Endodermal cell (in vitro differentiated cells): ENCODE measurements at regions not wholly inside any gene's neighbourhood (a gene's known extent, or its start where the extent isn't known, plus 50 kb on each side); places are given as distances from the start of the nearest gene placed in this dataset.

Experiments used
- DNase-seq: peaks from one replicate; pipeline ENCODE4 v3.0.0-alpha.2; 2017
- H3K27ac ChIP-seq: 2 replicates; pipeline ENCODE4 v1.5.1; 2013; ENCODE audit warnings: mild to moderate bottlenecking, low read depth, low read length, moderate library complexity
- H3K27me3 ChIP-seq: 2 replicates; pipeline ENCODE4 v1.6.1; 2013; ENCODE audit warnings: mild to moderate bottlenecking, low read length, moderate library complexity; ENCODE audit not compliant: insufficient read depth, control insufficient read depth, poor library complexity, severe bottlenecking
- H3K36me3 ChIP-seq: 2 replicates; pipeline ENCODE4 v1.7.0; 2013; ENCODE audit warnings: mild to moderate bottlenecking, low read length, moderate library complexity; ENCODE audit not compliant: control insufficient read depth, insufficient read depth
- H3K4me1 ChIP-seq: one replicate; pipeline ENCODE4 v1.7.0; 2013; ENCODE audit warnings: low read length; ENCODE audit not compliant: control insufficient read depth, insufficient read depth
- H3K4me3 ChIP-seq: 2 replicates; pipeline ENCODE4 v1.5.1; 2013; ENCODE audit warnings: mild to moderate bottlenecking, low read length, moderate library complexity
- H3K9ac ChIP-seq: 2 replicates; pipeline ENCODE4 v1.6.1; 2013; ENCODE audit warnings: mild to moderate bottlenecking, low read length, moderate library complexity; ENCODE audit not compliant: poor library complexity, severe bottlenecking; ENCODE audit errors: extremely low read depth
- H3K9me3 ChIP-seq: 2 replicates; pipeline ENCODE4 v1.6.1; 2013; ENCODE audit warnings: mild to moderate bottlenecking, low read length, moderate library complexity; ENCODE audit not compliant: control insufficient read depth
- H3K27ac Mint-ChIP-seq: 2 replicates; pipeline ENCODE4 v1.8.0; 2020; ENCODE audit warnings: mixed read lengths
- H3K27me3 Mint-ChIP-seq: 2 replicates; pipeline ENCODE4 v1.8.0; 2021; ENCODE audit warnings: mild to moderate bottlenecking, mixed read lengths; ENCODE audit not compliant: insufficient read depth
- H3K36me3 Mint-ChIP-seq: 2 replicates; pipeline ENCODE4 v1.8.0; 2020; ENCODE audit warnings: low read depth, mixed read lengths
- H3K4me1 Mint-ChIP-seq: 2 replicates; pipeline ENCODE4 v1.8.0; 2020; ENCODE audit warnings: mixed read lengths
- H3K4me3 Mint-ChIP-seq: 2 replicates; pipeline ENCODE4 v1.8.0; 2020; ENCODE audit warnings: mild to moderate bottlenecking, moderate library complexity, mixed read lengths
- H3K9me3 Mint-ChIP-seq: 2 replicates; pipeline ENCODE4 v1.8.0; 2020; ENCODE audit warnings: mild to moderate bottlenecking, mixed read lengths
- WGBS, 2 experiments: methylation state at CpG; one replicate each; pipeline versions ENCODE4 v1.1.5 to v1.1.7; 2013; ENCODE audit warnings: missing lambda C conversion rate in 2 of 2, mixed read lengths in 1 of 2; ENCODE audit not compliant: insufficient coverage in 1 of 2, insufficient read length in 1 of 2; 5-methylcytosine and 5-hydroxymethylcytosine counted together
- TF ChIP-seq, protein P1 (sequence below): fragments of 200-600 bp; sonication (generic); conservative IDR thresholded peaks from 2 replicates; pipeline ENCODE4 v1.5.0; 2021; ENCODE audit warnings: antibody characterized with exemption, mild to moderate bottlenecking

DNA sequence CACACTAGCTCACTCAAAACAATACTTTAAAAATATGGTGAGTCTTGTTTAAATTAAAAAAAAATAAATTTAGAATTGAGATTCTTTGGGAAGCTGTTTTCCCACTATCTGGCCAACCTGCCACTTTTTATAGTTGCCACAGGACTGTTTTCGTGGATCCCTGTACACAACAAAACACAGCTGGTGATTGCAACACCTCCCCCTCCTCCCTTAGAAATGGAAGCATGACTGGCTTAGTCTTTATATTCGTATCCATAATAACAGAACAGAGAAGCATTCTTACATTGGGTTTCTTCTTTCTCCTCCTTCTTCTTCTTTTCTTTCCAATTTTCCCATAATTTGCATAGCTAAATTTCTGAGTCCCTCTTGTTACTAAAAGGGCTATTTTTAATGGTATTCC lies 79.5 kb upstream of the GJB6 start:
- 83 to 95% methylated on average over 2 of the region's 2 CpGs for WGBS, 2 experiments
- TF ChIP-seq, protein P1, sequence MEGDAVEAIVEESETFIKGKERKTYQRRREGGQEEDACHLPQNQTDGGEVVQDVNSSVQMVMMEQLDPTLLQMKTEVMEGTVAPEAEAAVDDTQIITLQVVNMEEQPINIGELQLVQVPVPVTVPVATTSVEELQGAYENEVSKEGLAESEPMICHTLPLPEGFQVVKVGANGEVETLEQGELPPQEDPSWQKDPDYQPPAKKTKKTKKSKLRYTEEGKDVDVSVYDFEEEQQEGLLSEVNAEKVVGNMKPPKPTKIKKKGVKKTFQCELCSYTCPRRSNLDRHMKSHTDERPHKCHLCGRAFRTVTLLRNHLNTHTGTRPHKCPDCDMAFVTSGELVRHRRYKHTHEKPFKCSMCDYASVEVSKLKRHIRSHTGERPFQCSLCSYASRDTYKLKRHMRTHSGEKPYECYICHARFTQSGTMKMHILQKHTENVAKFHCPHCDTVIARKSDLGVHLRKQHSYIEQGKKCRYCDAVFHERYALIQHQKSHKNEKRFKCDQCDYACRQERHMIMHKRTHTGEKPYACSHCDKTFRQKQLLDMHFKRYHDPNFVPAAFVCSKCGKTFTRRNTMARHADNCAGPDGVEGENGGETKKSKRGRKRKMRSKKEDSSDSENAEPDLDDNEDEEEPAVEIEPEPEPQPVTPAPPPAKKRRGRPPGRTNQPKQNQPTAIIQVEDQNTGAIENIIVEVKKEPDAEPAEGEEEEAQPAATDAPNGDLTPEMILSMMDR = no peak
- Histone ChIP-seq H3K4me1 (no peaks in the 10 kb centered on the region), H3K9ac (no peak overlapping the region), H3K27ac (no peak overlapping the region), H3K36me3 (no peaks in the 10 kb centered on the region), H3K27me3 (no peaks in the 10 kb centered on the region), H3K4me3 (no peak overlapping the region), H3K9me3 (peaks cover 8% of the 10 kb centered on the region)
- Mint-ChIP-seq H3K27me3 (peaks cover 6% of the 10 kb centered on the region), H3K4me3 (no peak overlapping the region), H3K4me1 (no peaks in the 10 kb centered on the region), H3K9me3 (peaks cover 14% of the 10 kb centered on the region), H3K27ac (no peak overlapping the region), H3K36me3 (no peaks in the 10 kb centered on the region)
- no peak for DNase-seq

DNA sequence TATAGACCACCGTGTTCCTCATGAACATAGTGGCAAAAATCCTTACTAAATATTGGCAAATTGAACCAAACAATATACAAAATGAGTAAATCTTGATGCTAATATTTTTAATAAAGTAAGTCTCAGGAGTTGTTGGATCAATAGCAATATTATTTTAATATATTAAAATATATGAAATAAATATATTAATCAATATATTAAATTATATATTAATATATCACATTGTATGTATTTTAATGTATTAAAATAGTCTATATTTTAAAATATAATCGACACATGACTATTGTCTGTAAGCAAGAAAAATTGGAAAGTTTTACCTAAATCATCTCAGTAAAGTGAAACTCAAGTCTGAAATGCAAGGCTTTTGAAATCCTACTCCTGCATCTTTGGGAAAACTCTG lies 78.9 kb upstream of the GJB6 start:
- TF ChIP-seq, protein P1 = no peak
- H3K4me3 ChIP-seq = no peak overlapping the region
- no peak overlapping the region for H3K9ac ChIP-seq
- 92 to 100% methylated on average over 1 of the region's 2 CpGs for WGBS, 2 experiments
- H3K4me1 ChIP-seq = no peaks in the 10 kb centered on the region
- Mint-ChIP-seq H3K27ac (no peak overlapping the region), H3K9me3 (peaks cover 14% of the 10 kb centered on the region), H3K4me1 (no peaks in the 10 kb centered on the region), H3K4me3 (no peak overlapping the region), H3K27me3 (peaks cover 6% of the 10 kb centered on the region), H3K36me3 (no peaks in the 10 kb centered on the region)
- DNase-seq = no peak
- H3K9me3 ChIP-seq = peaks cover 8% of the 10 kb centered on the region
- H3K36me3 ChIP-seq = no peaks in the 10 kb centered on the region
- H3K27ac ChIP-seq = no peak overlapping the region
- H3K27me3 ChIP-seq = no peaks in the 10 kb centered on the region

DNA sequence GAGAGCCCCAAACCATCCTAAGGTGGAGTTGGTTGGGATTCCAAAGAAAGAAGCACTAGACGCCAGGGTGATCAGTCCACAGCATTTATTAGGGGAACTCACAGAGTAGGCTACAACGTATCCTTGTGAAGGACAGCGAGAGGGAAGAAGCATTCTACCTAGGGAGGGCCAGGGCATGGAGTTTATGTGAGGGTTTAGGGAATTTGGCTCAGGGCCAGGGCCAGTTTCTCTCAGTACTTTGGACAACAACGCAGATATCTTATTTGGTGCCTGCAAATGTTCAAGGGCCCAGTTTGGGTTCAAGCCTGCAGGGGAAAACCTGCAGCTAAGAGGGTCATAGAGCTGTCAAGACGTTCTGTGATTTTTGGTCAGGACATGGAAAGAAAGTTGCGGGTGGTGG lies 73.9 kb upstream of the GJB6 start:
- Histone ChIP-seq H3K27me3 (no peaks in the 10 kb centered on the region), H3K27ac (no peak overlapping the region), H3K4me3 (no peak overlapping the region), H3K36me3 (no peaks in the 10 kb centered on the region), H3K4me1 (no peaks in the 10 kb centered on the region), H3K9me3 (peaks cover 8% of the 10 kb centered on the region), H3K9ac (no peak overlapping the region)
- TF ChIP-seq, protein P1 = no peak
- H3K9me3 Mint-ChIP-seq = peaks cover 14% of the 10 kb centered on the region
- H3K36me3 Mint-ChIP-seq = no peaks in the 10 kb centered on the region
- DNase-seq = no peak
- no peak overlapping the region for H3K27ac Mint-ChIP-seq
- no peak overlapping the region for H3K4me3 Mint-ChIP-seq
- WGBS, 2 experiments = 87 to 96% methylated on average over 3 to 6 of the region's 6 CpGs
- peaks cover 16% of the 10 kb centered on the region for H3K27me3 Mint-ChIP-seq
- peaks cover 8% of the 10 kb centered on the region for H3K4me1 Mint-ChIP-seq
